HG03159 (cell line): ENCODE measurements at regions not wholly inside any gene's neighbourhood (a gene's known extent, or its start where the extent isn't known, plus 50 kb on each side); places are given as distances from the start of the nearest gene placed in this dataset.
"Not testable (repeated sequence)": the region's sequence is repeated elsewhere in the genome, so short reads cannot be mapped to it uniquely, and the experiment has no call there.

Experiments used
- ATAC-seq: cut with Tn5 transposase; IDR thresholded peaks from one replicate; pipeline ENCODE4 v1.9.1; 2021; ENCODE audit warnings: mild to moderate bottlenecking, moderate library complexity; ENCODE audit not compliant: unreplicated experiment

DNA sequence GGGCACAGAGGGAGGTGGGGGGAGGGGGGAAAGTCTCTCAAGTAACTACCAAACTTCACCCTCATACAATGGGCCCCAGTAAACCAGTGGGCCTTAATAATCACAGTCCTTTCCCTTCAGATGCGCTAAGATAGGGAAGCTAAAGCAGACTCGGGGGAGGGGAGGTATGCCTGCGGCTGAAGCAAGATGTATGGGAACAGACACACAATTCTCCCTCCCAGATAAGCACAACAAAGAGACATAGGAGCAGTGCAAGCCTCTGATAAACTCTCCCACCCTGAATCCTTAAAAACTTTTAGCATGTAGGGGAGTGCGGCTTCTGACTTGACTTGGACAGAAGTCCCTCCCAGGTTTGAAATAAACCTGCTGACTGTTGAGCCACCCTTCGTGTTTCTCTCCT lies 54.7 kb downstream of the PROP1 start:
- ATAC-seq: not testable (repeated sequence)

DNA sequence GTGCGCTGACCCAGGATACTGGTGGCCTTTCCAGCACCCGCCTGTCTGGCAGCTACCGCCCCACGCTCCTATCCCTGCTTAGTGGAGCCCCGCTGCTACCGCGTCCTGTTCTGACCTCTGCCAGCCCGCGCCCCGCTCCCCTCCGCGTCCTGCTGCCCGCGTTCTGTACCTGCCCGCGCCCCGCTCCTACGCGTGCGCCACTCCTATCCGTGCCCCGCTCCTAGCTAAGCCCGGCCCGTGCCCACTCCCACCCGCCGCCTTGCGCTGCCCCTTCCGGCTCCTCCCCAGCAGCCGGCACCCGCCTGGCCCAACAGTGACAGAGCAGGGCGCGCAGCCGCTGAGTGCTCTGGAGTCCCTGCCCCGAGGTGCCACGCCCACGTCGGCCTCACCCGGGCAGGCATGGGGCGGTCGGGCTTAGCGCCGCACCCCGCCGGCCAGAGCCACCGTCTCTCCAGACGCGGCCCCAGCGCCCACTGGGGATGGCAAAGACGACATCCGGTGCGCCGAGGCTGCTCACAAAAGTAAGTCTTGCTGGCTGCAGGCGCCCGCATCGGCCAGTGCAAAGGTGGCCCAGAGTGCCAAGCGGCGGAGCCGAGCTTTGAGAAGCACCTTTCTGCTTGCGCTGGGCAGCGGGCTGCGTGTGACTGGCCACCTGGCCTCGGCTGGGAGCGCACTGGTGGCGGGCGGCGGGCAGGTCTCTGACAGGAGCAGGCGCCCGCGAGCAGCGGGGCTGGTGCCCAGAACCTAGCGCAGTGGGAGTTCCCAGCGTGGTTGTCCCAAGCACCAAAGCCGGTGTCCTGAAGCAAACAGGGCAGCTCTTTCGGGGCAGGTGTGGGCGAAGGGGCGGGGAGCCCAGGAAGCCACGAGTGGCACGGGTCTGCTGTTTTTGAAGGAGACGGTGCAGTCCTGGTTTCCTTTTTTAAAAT lies 56.5 kb downstream of the PROP1 start:
- ATAC-seq: not testable (repeated sequence)

DNA sequence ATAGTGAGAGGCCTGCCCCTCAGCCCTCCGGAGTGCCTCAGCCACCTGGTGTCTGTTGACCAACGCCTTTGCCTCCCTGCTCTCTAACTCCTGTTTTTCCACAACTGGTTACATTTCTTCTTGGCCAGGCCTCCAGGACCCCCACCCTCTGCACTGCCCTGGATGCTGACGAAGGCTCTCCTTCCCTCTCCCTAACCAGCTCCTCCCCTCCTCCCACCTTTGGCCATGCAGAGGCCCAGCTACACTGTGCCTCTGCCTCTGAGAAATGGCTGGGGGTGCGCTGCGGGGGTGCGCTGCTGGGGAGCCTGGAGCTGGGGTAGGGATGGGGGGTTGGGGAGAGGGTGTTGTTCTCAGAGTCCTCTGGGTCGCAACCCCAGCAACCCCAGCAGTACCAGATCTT lies 57.3 kb downstream of the PROP1 start:
- not testable (repeated sequence) for ATAC-seq

- ATAC-seq: not testable (repeated sequence)
Measured at GRCh38 chr5:177934233-177934632, 61.8 kb downstream of the PROP1 start.

GRCh38 chr5:177930269-177931022 lies 65.6 kb downstream of the PROP1 start:
- not testable (repeated sequence) for ATAC-seq

GRCh38 chr5:177929618-177930017 lies 66.4 kb downstream of the PROP1 start:
- ATAC-seq: not testable (repeated sequence)

GRCh38 chr5:177927500-177927899 lies 68.5 kb downstream of the PROP1 start:
- ATAC-seq: not testable (repeated sequence)

GRCh38 chr5:177924577-177924976 lies 71.5 kb downstream of the PROP1 start:
- ATAC-seq: not testable (repeated sequence)

DNA sequence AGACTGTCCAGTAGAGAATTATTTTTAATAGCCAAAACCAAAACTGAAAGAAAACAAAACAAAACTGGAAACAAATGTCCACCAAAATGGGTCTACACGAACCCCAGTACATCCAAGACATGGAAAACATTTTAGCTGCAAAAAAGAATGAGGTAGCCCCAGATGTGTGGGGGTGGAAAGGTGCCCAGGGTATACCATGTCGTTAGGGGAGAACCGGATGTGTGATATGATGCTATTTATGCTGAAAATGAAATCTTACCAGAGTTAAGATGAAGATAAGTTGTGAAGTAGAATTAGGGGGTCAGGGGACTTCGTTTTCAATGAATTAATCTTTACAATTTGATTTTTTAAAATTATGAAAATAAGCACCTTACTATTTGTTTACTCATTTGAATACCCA lies 72.2 kb downstream of the PROP1 start:
- not testable (repeated sequence) for ATAC-seq

DNA sequence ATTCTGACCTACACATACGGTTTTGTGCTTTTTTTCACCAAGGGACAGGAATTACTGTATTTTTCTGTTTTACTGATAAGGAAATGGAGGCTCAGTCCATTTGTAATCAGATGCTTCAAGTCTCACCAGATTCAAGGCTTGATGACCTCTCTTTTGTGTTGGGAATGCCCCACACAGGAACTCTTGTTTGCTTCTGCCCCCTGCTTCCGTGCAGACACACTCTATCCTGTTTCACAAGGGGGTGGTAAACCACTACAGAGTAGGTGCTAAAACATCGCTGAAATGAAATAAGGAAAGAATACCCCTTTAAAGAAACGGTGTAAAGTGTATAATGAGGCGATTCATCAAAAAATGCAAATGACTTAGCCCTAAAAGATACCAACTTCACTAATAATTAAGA lies 72.9 kb downstream of the PROP1 start:
- ATAC-seq: not testable (repeated sequence)

DNA sequence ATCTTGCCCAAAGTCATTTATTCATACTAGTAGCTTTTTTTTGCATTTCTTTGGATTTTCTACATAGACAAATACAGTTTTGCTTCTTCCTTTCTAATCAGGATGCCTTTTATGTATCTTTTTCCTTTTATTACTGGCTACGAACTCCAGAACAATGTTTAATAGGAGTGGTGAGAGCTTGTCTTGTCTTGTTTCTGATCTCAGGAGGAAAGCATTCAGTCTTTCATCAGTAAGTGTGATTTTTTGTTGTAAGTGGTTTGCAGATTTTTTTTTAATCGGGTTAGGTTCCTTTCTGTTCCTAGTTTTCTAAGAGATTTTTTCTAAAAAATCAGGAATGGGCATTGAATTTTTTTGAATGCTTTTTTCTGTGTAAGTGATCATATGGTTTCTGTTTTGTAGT lies 86.8 kb downstream of the PROP1 start:
- not testable (repeated sequence) for ATAC-seq

- ATAC-seq: not testable (repeated sequence)
Measured at GRCh38 chr5:177902806-177903205, 93.2 kb downstream of the PROP1 start.

- not testable (repeated sequence) for ATAC-seq
Measured at GRCh38 chr5:177900066-177900465, 96.0 kb downstream of the PROP1 start.

DNA sequence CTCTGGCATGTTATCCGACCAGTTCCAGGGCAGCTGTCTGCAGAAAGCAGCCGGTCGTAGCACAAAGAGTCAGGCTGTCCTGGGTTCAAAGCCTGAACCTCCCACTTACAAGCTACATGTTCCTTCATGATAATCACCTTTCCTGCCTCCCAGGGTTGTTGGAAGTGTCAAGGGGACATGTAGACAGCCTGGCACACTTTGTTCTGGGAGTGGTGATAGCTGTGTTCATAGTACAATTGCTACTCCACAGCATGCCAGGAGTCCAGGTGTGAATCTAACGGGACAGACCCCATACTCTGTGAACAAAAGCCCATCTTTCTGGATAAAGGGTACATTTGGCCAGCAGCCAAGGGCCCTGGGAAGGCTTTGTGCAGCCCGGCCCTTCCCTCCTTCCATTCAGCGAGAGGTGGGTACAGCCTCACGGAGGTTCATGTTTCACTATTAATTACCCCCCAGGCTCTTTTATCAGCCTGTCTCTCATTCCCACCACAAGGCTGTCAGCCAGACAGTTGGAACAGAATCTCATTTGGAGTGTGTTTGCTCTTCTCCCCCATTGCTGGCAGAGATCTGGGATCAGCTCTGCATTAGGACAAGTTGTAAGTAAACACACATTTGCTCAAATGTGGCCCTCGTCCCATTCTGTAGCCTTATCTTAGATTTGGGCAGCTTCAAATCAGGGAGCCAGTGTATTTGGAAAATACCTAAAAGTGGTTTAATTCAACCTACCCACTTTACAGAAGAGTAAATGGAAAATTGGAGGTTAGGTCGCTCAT lies 101.2 kb downstream of the PROP1 start:
- not testable (repeated sequence) for ATAC-seq

DNA sequence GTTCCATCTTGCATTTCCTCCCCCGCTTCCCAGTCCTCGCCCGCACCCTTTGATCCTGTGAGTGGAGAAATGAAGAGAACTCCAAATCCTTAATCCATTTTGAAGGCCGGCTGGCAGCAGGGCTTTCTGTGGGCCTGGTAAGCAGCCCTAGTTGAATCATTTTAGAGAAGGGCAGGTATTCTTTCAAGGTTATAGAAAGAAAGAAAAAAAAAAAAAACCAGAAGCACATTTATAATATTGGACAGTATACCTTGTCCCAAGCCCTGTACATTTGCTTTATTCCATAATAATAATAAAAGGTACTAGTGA lies 103.7 kb downstream of the PROP1 start:
- ATAC-seq: not testable (repeated sequence)

GRCh38 chr5:177891547-177892356 lies 104.3 kb downstream of the PROP1 start:
- ATAC-seq: peak; percentile 76

DNA sequence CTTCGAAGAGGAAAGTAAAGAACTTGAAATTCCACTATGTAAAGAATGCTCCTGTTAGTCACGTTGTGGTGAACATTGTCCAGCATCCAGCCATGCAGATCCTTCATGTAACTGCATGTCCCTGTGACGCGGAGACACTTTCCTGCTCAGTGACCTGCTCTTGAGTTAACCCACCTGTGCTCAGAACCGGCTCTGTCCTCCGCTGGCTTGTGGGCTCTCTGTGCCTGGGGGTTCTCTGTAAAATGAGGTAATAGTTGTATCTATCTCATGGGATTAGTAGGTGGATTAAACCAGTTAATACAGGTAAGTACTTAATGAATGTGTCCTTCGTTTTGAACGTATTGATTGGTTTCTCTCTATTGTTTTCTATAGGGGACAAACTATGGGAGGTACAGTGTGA lies 100.6 kb upstream of the FAM153A start:
- ATAC-seq: not testable (repeated sequence)

DNA sequence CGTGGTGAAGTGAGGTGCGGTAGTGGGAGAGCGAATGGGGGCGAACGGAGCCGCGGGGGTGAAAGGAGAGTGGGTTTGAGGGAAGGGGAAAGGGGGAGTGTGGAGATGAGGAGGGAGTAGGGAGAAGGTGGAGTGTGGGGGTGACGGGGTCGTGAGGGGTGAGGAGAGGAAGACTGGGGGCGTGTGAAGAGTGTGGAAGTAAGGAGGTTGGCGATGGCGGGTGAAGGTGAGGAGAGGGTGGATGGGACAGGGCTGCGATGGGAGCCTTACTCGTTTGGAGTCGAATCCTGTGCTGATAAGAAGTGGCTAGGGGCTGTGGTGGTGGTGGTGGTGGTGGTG lies 93.2 kb upstream of the FAM153A start:
- peak; percentile 12 for ATAC-seq

- peak; percentile 77 for ATAC-seq
Measured at GRCh38 chr5:177875013-177875899, 92.6 kb upstream of the FAM153A start.
